Epithelial cell of proximal tubule (primary cell): ENCODE measurements at regions not wholly inside any gene's neighbourhood (a gene's known extent, or its start where the extent isn't known, plus 50 kb on each side); places are given as distances from the start of the nearest gene placed in this dataset.
"Not testable (repeated sequence)": the region's sequence is repeated elsewhere in the genome, so short reads cannot be mapped to it uniquely, and the experiment has no call there.

Experiments used
- DNase-seq: peaks from one replicate; pipeline ENCODE4 v3.0.0-alpha.2; 2011; ENCODE audit warnings: low read depth
- H3K4me3 ChIP-seq: 2 replicates; pipeline ENCODE4 v1.5.1; 2011; ENCODE audit warnings: low read depth, mild to moderate bottlenecking, low read length
- CTCF ChIP-seq: conservative IDR thresholded peaks from 2 replicates; pipeline ENCODE4 v1.5.1; 2012; ENCODE audit warnings: low read depth, mild to moderate bottlenecking, low read length

GRCh38 chr1:273772-274171 is 177.7 kb downstream of the OR4F29 start:
- not testable (repeated sequence) for DNase-seq, H3K4me3 ChIP-seq

- not testable (repeated sequence) for DNase-seq, H3K4me3 ChIP-seq
- peak; percentile 47 for TF ChIP-seq CTCF
Observed at GRCh38 chr1:267815-268214, 183.7 kb downstream of the OR4F29 start.
